Lower leg skin (tissue), 4 donors: ENCODE measurements at regions not wholly inside any gene's neighbourhood (a gene's known extent, or its start where the extent isn't known, plus 50 kb on each side); places are given as distances from the start of the nearest gene placed in this dataset.

Source experiments
- DNase-seq, 2 donors: peaks; one replicate each; pipeline ENCODE4 v3.0.0-alpha.2; 2019; ENCODE audit warnings: low spot score in 2 of 2
- H3K4me3 ChIP-seq: fragments of 200-600 bp; sonication (generic); 2 replicates; pipeline ENCODE4 v1.5.1; 2017; ENCODE audit warnings: mild to moderate bottlenecking, low read depth; ENCODE audit not compliant: poor library complexity, severe bottlenecking
- CTCF ChIP-seq, 3 donors: fragments of 450-650 bp; IDR thresholded peaks; one replicate each; pipeline ENCODE4 v1.5.1; 2016; ENCODE audit warnings: antibody characterized with exemption in 3 of 3, mild to moderate bottlenecking in 3 of 3, moderate library complexity in 2 of 3
- POLR2A ChIP-seq, 2 donors: fragments of 450-650 bp; IDR thresholded peaks; one replicate each; pipeline ENCODE4 v1.6.1; 2016 to 2017; ENCODE audit warnings: antibody characterized with exemption in 2 of 2, mild to moderate bottlenecking in 1 of 2, moderate library complexity in 1 of 2
- WGBS, 2 donors: methylation state at CpG; one replicate each; pipeline ENCODE4 v1.1.5; 2018; 5-methylcytosine and 5-hydroxymethylcytosine counted together
- intact Hi-C: fragments of 100-400 bp; cut with DNase I; formaldehyde crosslinking; loops from one replicate; pipeline ENCODE4 v1.15.0; 2023; ENCODE audit warnings: low total_unique reads

- no peak overlapping the region for H3K4me3 ChIP-seq
- intact Hi-C loops, result no loop called here
- TF ChIP-seq POLR2A (IDR thresholded peaks at IDR 0.05) (no peak), CTCF (IDR thresholded peaks at IDR 0.05) (no peak)
- DNase-seq, result no peak
Measured at GRCh38 chr5:87851603-87852002, 417.0 kb downstream of the TMEM161B start.

DNA sequence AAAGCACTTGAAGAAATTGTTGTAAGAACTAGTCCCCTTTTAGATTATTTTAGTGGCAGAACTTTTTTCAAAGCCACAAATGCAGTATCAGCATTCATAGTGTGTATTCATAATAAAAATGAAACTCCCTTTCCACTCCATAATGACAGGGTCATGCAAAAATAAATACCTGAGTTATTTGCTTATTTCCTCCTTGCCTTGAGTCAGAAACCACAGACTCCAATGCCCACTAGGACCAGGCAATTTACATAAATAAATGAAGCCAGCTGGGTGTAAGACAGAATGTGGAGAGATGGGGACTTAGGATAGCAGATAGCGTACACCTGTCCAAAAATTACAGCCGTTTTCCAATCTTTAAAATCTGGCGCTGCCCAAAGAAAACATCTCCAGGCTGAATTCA is 417.8 kb downstream of the TMEM161B start:
- TF ChIP-seq POLR2A (IDR thresholded peaks at IDR 0.05) (no peak), CTCF (IDR thresholded peaks at IDR 0.05) (no peak)
- intact Hi-C loops, result no loop called here
- H3K4me3 ChIP-seq, result no peak overlapping the region
- no peak for DNase-seq
- 77 to 85% methylated on average over 3 of the region's 3 CpGs for WGBS, 2 donors

GRCh38 chr5:87845734-87846133 is 422.9 kb downstream of the TMEM161B start:
- TF ChIP-seq CTCF (IDR thresholded peaks at IDR 0.05) (no peak), POLR2A (IDR thresholded peaks at IDR 0.05) (no peak)
- H3K4me3 ChIP-seq, result no peak overlapping the region
- no peak for DNase-seq
- WGBS, 2 donors, result 37 to 39% methylated on average over 2 of the region's 2 CpGs
- intact Hi-C loops, result no loop called here

GRCh38 chr5:87844866-87845265 is 423.8 kb downstream of the TMEM161B start:
- no peak for DNase-seq
- 78 to 83% methylated on average over 4 of the region's 4 CpGs for WGBS, 2 donors
- TF ChIP-seq POLR2A (IDR thresholded peaks at IDR 0.05), result no peak
- TF ChIP-seq CTCF (IDR thresholded peaks at IDR 0.05), result no peak
- intact Hi-C loops, result no loop called here
- H3K4me3 ChIP-seq, result no peak overlapping the region

GRCh38 chr5:87844449-87844848 is 424.2 kb downstream of the TMEM161B start:
- 71 to 78% methylated on average over 1 of the region's 1 CpG for WGBS, 2 donors
- TF ChIP-seq POLR2A (IDR thresholded peaks at IDR 0.05), result no peak
- intact Hi-C loops, result no loop called here
- no peak overlapping the region for H3K4me3 ChIP-seq
- DNase-seq, result no peak

DNA sequence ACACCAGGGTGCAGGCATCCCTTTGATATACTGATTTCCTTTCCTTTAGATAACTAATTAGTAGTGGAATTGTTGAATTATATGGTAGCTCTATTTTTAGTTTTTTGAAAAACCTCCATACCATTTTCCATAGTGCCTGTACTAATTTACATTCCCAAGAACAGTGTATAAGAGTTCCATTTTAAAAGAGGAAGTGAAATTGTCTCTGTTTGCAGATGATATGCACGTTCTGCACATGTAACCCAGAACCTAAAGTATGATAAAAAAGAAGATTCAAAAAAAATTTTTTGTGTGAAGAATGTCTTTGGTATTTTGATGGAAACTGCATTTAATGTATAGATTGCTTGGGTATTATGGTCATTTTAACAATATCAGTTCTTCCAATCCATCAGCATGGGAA is 424.0 kb upstream of the CCNH start:
- H3K4me3 ChIP-seq, result no peak overlapping the region
- TF ChIP-seq POLR2A (IDR thresholded peaks at IDR 0.05), result no peak
- no peak for TF ChIP-seq CTCF (IDR thresholded peaks at IDR 0.05)
- 68 to 71% methylated on average over 1 of the region's 1 CpG for WGBS, 2 donors
- no peak for DNase-seq
- intact Hi-C loops, result no loop called here
